ENCODE measurements at regions not wholly inside any gene's neighbourhood (a gene's known extent, or its start where the extent isn't known, plus 50 kb on each side); places are given as distances from the start of the nearest gene placed in this dataset.

DNA sequence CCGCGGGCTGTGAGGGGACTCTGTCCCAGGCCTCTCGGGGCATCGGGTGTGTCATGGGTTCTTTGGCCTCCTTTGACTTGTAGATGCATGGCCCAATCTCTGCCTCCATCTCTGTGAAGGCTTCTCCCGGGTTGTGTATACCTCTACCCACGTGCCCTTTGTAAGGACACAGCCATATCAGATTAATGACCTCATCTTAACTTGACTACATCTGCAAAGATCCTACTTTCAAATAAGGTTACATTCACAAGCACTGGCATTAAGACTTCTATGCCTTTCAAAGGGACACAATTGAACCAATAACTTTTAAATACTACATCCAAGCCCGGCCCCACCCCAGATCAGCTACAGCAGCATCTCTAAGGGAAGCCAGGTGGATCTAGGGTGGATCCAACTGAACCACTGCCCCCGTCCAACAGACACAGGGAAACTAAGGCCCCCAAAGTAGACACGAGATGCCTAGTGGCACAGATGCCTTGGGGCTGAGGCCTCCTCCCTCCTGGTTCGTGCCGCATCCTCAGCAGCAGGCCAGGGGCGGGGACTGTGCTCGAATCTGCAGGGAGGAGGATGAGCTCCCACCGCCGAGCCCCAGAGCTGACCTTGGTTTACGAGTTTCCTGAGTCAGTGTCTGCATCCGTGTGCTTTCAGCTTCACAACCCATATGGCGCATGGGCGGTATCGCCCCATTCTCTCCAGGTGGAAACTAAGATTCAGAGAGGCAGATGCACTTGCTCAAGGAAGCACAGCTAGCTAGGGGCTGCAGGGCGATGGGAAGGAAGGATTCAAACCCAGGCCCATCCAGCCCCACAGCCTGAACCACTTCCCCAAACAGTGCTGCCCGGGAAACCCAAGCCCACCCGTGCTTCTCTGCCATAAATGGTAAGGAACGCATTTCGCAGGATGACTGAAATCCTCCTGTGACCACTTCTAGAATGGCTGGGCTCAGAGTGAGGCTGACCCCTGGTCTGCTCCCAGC, 353.3 kb downstream of the C16orf95 start:
- H3K27ac ChIP-seq (ENCODE audit: low read length), result no peak overlapping the region
- no peaks in the 10 kb centered on the region for H3K36me3 ChIP-seq (ENCODE audit: insufficient read depth, low read length)
- H3K9ac ChIP-seq (ENCODE audit: low read depth, low read length), result no peak overlapping the region
- no peak overlapping the region for H3K4me3 ChIP-seq (ENCODE audit: low read depth in 1 of 2, low read length in 2 of 2)
- no peak for TF ChIP-seq EZH2 (IDR thresholded peaks at IDR 0.05; ENCODE audit: borderline replicate concordance, low read depth, low read length, severe bottlenecking)
- TF ChIP-seq, protein P1, sequence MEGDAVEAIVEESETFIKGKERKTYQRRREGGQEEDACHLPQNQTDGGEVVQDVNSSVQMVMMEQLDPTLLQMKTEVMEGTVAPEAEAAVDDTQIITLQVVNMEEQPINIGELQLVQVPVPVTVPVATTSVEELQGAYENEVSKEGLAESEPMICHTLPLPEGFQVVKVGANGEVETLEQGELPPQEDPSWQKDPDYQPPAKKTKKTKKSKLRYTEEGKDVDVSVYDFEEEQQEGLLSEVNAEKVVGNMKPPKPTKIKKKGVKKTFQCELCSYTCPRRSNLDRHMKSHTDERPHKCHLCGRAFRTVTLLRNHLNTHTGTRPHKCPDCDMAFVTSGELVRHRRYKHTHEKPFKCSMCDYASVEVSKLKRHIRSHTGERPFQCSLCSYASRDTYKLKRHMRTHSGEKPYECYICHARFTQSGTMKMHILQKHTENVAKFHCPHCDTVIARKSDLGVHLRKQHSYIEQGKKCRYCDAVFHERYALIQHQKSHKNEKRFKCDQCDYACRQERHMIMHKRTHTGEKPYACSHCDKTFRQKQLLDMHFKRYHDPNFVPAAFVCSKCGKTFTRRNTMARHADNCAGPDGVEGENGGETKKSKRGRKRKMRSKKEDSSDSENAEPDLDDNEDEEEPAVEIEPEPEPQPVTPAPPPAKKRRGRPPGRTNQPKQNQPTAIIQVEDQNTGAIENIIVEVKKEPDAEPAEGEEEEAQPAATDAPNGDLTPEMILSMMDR (IDR thresholded peaks at IDR 0.05; ENCODE audit: borderline replicate concordance, extremely low read depth, low read length, poor library complexity, severe bottlenecking), result no peak
- H4K20me1 ChIP-seq (ENCODE audit: insufficient read depth, low read length), result no peaks in the 10 kb centered on the region
- DNase-seq, result no peak
- H3K9me3 ChIP-seq (ENCODE audit: insufficient read depth, low read length, severe bottlenecking), result no peaks in the 10 kb centered on the region
- ATAC-seq (ENCODE audit: insufficient read depth, low read depth), result no peak
- no peak overlapping the region for H2AFZ ChIP-seq (ENCODE audit: low read depth, low read length)
- H3K4me2 ChIP-seq (ENCODE audit: insufficient read depth, low read length), result no peak overlapping the region
- H3K79me2 ChIP-seq (ENCODE audit: insufficient read depth, low read length), result no peaks in the 10 kb centered on the region
- no peaks in the 10 kb centered on the region for H3K4me1 ChIP-seq (ENCODE audit: insufficient read depth, low read length)
- H3K27me3 ChIP-seq (ENCODE audit: insufficient read depth, low read length, poor library complexity), result peaks cover 3% of the 10 kb centered on the region

DNA sequence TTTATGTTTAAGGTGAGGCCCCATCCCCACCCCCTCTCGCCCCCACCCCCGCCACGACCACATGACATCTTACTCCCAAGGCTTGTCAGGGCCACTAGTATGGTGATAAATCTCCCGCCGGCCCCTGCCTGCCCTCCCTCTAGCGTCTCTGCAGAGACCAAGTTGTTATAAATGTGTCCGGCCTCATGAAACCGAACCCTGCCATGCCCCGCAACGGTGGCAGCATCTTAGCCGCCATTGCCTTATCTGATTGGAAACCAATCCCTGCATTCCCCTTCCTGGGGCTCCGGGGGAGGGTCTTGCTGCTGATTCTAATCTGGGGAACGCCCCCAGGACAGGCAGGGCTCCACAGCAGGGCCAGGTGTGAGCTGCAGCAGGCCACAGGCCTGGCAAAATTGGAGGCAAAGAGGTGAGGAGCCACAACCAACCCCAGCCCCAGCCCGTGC, 352.4 kb downstream of the C16orf95 start:
- Histone ChIP-seq H3K4me3 (ENCODE audit: low read depth in 1 of 2, low read length in 2 of 2) (no peak overlapping the region), H3K36me3 (ENCODE audit: insufficient read depth, low read length) (no peaks in the 10 kb centered on the region), H2AFZ (ENCODE audit: low read depth, low read length) (no peak overlapping the region), H3K4me1 (ENCODE audit: insufficient read depth, low read length) (no peaks in the 10 kb centered on the region), H3K27me3 (ENCODE audit: insufficient read depth, low read length, poor library complexity) (peaks cover 3% of the 10 kb centered on the region), H3K79me2 (ENCODE audit: insufficient read depth, low read length) (no peaks in the 10 kb centered on the region), H4K20me1 (ENCODE audit: insufficient read depth, low read length) (no peaks in the 10 kb centered on the region), H3K27ac (ENCODE audit: low read length) (no peak overlapping the region), H3K9me3 (ENCODE audit: insufficient read depth, low read length, severe bottlenecking) (no peaks in the 10 kb centered on the region), H3K9ac (ENCODE audit: low read depth, low read length) (no peak overlapping the region), H3K4me2 (ENCODE audit: insufficient read depth, low read length) (no peak overlapping the region)
- ATAC-seq (ENCODE audit: insufficient read depth, low read depth), result no peak
- no peak for DNase-seq
- no peak for TF ChIP-seq EZH2 (IDR thresholded peaks at IDR 0.05; ENCODE audit: borderline replicate concordance, low read depth, low read length, severe bottlenecking)

DNA sequence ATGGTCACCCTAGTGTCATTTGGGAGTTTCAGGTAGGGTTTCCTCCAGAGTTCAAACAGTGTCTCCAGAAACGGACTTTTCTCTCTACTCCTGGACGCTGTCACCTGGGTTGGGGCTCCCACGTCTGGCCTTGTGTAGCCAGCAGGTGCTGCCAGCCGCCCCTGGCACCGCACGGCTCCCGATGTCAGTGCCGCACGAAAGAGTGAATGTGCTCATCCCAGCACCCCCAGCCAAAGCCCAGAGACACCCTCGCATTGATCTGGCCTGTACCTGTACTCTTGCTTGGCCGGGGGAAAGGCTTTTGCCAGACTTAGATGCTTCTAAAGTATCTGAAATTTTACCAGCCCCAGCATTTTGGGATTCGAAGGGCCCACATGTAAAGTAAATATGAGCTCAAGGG, 351.9 kb downstream of the C16orf95 start:
- Histone ChIP-seq H3K9me3 (ENCODE audit: insufficient read depth, low read length, severe bottlenecking) (no peaks in the 10 kb centered on the region), H4K20me1 (ENCODE audit: insufficient read depth, low read length) (no peaks in the 10 kb centered on the region), H3K4me2 (ENCODE audit: insufficient read depth, low read length) (no peak overlapping the region), H3K4me3 (ENCODE audit: low read depth in 1 of 2, low read length in 2 of 2) (no peak overlapping the region), H3K79me2 (ENCODE audit: insufficient read depth, low read length) (no peaks in the 10 kb centered on the region), H3K9ac (ENCODE audit: low read depth, low read length) (no peak overlapping the region), H3K27ac (ENCODE audit: low read length) (no peak overlapping the region), H3K27me3 (ENCODE audit: insufficient read depth, low read length, poor library complexity) (peaks cover 3% of the 10 kb centered on the region), H3K4me1 (ENCODE audit: insufficient read depth, low read length) (no peaks in the 10 kb centered on the region), H3K36me3 (ENCODE audit: insufficient read depth, low read length) (no peaks in the 10 kb centered on the region), H2AFZ (ENCODE audit: low read depth, low read length) (no peak overlapping the region)
- no peak for TF ChIP-seq EZH2 (IDR thresholded peaks at IDR 0.05; ENCODE audit: borderline replicate concordance, low read depth, low read length, severe bottlenecking)
- TF ChIP-seq, protein P1 (IDR thresholded peaks at IDR 0.05; ENCODE audit: borderline replicate concordance, extremely low read depth, low read length, poor library complexity, severe bottlenecking), result no peak
- ATAC-seq (ENCODE audit: insufficient read depth, low read depth), result no peak
- DNase-seq, result no peak

DNA sequence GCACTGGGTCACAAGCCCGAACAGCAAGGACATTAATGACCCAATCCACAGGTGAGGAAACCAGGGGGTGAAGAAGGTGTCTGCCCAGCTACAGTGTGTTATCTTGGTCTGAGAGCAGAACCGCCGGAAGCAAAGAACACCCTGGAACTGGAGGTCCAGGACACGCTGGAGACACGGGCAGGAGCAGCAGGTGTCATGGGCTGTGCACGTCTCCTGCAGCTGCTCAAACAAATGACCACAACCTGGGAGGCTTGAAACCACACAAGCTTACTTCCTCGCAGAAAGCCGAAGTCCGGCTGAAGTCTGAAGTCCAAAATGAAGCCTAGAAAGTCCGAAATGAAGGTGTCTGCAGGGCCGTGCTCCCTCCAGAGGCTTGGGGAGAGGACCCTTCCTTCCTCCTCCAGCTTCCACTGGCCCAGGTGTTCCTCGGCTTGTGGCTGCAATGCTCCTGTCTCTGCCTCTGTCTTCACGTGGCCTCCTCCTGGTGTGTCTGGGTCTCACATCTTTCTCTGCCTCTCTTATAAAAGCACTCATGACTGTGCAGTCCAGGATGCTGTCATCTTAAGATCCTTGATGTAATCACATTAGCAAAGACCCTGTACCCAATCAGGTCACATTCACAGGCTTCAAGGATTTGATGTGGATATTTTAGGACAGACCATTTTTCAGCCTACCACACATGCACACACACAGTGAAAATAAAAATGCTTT, 351.2 kb downstream of the C16orf95 start:
- ATAC-seq (ENCODE audit: insufficient read depth, low read depth), result no peak
- no peak overlapping the region for H3K9ac ChIP-seq (ENCODE audit: low read depth, low read length)
- H3K27ac ChIP-seq (ENCODE audit: low read length), result no peak overlapping the region
- H3K9me3 ChIP-seq (ENCODE audit: insufficient read depth, low read length, severe bottlenecking), result no peaks in the 10 kb centered on the region
- H3K4me1 ChIP-seq (ENCODE audit: insufficient read depth, low read length), result no peaks in the 10 kb centered on the region
- no peaks in the 10 kb centered on the region for H4K20me1 ChIP-seq (ENCODE audit: insufficient read depth, low read length)
- no peak for DNase-seq
- H2AFZ ChIP-seq (ENCODE audit: low read depth, low read length), result no peak overlapping the region
- no peaks in the 10 kb centered on the region for H3K79me2 ChIP-seq (ENCODE audit: insufficient read depth, low read length)
- H3K4me3 ChIP-seq (ENCODE audit: low read depth in 1 of 2, low read length in 2 of 2), result no peak overlapping the region
- H3K27me3 ChIP-seq (ENCODE audit: insufficient read depth, low read length, poor library complexity), result peaks cover 3% of the 10 kb centered on the region
- no peak for TF ChIP-seq EZH2 (IDR thresholded peaks at IDR 0.05; ENCODE audit: borderline replicate concordance, low read depth, low read length, severe bottlenecking)
- TF ChIP-seq, protein P1 (IDR thresholded peaks at IDR 0.05; ENCODE audit: borderline replicate concordance, extremely low read depth, low read length, poor library complexity, severe bottlenecking), result no peak
- no peak overlapping the region for H3K4me2 ChIP-seq (ENCODE audit: insufficient read depth, low read length)
- no peaks in the 10 kb centered on the region for H3K36me3 ChIP-seq (ENCODE audit: insufficient read depth, low read length)
